ENCODE measurements at regions not wholly inside any gene's neighbourhood (a gene's known extent, or its start where the extent isn't known, plus 50 kb on each side); places are given as distances from the start of the nearest gene placed in this dataset.

- no peak for FAIRE-seq
Measured at GRCh38 chr12:107351713-107352112, 258.4 kb upstream of the CRY1 start.

GRCh38 chr12:107352347-107353081 lies 259.2 kb upstream of the CRY1 start:
- no peak for FAIRE-seq

DNA sequence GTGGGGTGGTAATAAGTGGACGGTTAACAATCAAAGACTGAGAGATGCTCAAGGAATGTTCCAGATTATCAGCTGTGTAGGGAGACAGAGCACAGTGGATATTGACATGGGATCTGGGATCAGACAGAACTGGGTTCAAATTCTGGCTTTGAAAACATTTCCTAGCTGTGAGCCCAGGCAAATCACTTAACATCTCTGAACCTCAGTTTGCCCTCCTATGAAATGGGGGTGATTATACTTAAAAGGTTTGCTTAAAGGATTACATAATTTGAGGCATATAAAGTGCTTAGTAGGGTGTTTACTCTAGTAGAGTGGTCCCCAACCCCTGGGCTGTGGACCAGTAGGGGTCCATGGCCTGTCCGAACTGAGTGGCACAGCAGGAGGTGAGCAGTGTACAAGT lies 260.0 kb upstream of the CRY1 start:
- no peak for FAIRE-seq

GRCh38 chr12:107355004-107355565 lies 261.7 kb upstream of the CRY1 start:
- no peak for FAIRE-seq

DNA sequence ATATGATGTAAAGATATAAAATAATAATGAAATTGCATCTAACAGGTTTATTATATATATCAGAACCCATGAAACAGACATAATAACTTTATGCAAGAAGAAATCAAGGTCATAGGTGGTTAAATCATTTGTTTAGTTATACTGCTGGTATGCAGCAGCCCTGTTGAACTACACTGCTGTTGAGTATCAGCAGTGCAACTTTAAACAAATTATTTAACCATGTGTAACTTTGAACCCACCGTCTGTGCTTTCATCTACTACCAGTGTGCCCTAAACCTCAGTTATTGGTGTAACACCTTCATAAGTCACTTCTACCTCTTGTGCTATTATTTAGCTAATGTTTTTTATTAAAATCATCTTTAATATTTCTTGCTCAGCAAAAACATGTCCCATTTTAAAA lies 262.3 kb upstream of the CRY1 start:
- no peak for FAIRE-seq

DNA sequence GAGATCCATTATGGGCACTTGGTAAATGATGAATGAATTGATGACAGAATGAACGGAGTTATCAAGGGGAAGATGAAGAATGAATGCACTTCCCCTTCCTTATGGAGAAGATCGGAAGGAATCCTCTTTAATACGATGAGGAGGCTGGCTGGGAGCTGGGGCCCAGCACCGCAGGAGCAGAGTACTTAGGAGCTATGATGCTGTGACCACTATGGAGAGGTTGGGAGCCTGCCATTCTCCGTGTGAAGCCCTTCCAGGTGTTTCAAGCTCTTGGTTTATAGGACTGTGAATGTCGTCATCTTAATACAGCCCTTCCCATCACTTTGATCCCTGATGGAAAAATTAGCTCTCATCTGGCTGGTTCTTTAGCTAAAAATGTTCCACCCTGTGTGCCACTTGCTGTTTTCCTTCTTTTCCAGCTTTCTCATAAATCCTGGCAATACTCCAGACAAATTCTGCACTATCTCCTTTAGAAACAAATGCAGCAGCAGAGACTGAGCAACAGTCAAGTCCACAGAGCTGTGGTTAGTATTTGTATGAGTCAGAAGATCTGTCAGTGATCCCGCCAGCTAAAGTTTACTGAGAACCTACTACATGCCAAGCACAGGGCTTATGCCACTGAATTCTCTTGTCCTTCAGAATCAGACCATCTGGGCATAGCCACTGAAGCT lies 263.1 kb upstream of the CRY1 start:
- no peak for FAIRE-seq

- no peak for FAIRE-seq
Measured at GRCh38 chr12:107356937-107357295, 263.6 kb upstream of the CRY1 start.

GRCh38 chr12:107359382-107359781 lies 266.0 kb upstream of the CRY1 start:
- FAIRE-seq: no peak

DNA sequence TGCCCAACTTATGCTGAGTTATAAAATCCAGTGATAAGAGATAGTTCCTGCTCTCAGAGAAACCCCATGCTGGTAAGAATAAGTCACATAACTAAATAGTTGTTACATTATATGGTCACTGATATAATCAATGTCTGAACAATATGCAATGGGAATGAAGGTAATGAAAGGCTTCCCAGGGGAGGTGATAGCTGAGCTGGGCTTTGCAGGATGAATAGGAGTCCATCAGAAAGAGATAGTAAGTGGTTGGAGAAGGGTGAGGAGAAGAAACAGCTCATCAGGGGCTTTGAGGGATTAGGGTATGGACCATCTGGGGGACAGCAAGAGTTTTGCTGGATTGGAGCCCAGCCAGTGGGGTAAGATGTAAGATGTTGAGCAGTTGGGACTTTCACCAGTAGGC lies 266.7 kb upstream of the CRY1 start:
- no peak for FAIRE-seq

DNA sequence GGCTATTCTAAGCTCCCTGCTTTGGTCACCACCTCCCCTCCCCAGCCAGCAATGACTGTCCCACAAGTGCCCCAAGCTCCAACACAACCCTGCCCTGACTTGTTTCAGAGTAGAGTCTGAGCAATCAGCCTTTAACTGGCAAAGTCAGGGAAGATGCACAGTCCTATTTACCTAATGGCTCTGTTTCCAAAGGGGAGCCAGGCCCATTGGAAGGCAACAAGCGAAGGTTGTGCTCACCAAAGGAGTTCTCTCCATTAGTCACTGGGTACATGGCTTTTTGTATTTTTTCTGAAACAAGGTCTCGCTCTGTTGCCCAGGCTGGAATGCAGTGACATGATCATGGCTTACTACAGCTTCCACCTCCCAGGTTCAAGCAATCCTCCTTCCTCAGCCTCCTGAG lies 267.1 kb upstream of the CRY1 start:
- no peak for FAIRE-seq

DNA sequence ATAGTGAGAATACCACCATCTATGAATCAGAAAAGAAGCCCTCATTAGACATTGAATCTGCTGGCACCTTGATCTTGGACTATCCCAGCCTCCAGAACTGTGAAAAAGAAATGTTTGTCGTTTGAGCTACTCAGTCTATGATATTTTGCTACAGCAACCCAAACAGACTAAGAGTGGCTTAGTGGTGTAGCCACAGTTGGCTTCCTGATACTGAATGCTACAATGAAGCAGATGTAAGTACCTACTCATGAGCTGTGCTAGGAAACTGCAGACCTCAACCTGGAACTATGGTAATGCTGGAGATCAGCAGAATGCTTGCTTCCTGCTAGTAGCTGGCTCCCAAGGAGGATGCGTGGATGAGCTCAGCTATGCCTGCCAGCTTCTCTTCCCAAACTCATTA lies 268.6 kb upstream of the CRY1 start:
- no peak for FAIRE-seq

DNA sequence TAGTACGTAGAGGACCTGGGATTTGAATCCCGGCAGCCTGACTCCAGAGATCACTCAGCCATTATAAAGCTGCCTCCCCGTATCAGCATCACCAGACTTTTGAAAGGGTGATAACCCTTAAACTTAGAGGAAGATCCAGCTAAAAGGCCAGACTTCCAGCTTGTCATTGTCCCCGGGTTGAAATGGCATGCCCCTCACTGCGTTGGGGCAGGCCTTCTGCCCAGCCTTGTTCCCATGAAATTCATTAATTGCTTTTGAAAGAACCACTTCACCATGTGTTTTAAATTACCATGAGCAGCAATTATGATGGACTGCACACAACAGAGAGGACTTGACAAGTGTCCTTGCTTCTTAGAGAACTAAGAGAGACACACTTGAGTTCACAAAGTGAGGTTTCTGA lies 269.6 kb upstream of the CRY1 start:
- no peak for FAIRE-seq

GRCh38 chr12:107364875-107365518 lies 271.6 kb upstream of the CRY1 start:
- no peak for FAIRE-seq

GRCh38 chr12:107365703-107366102 lies 272.4 kb upstream of the CRY1 start:
- FAIRE-seq: no peak

DNA sequence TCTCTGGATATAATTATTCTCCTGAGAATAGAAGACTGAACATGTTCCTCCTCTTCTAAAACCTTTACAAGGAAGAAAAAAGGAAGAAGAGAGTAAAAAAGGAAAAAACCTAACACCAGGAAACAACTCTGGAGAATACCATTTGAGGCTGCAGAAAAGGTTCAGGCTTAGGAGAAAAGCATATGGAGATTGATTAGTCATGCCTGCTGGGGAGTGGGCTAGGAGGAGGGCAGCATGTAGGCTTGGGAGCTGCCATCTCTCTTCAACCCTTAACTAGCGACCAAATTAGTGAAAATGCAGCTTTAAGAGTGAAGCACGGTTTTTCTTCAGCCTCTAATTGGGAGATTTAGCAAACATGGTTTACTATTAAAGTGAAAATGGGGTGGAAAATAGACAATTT lies 273.0 kb upstream of the CRY1 start:
- FAIRE-seq: no peak

- FAIRE-seq: no peak
Measured at GRCh38 chr12:107368586-107368985, 275.2 kb upstream of the CRY1 start.

- no peak for FAIRE-seq
Measured at GRCh38 chr12:107369006-107369405, 275.7 kb upstream of the CRY1 start.

- FAIRE-seq: no peak
Measured at GRCh38 chr12:107369679-107370078, 276.3 kb upstream of the CRY1 start.

- FAIRE-seq: no peak
Measured at GRCh38 chr12:107372229-107372658, 278.9 kb upstream of the CRY1 start.

DNA sequence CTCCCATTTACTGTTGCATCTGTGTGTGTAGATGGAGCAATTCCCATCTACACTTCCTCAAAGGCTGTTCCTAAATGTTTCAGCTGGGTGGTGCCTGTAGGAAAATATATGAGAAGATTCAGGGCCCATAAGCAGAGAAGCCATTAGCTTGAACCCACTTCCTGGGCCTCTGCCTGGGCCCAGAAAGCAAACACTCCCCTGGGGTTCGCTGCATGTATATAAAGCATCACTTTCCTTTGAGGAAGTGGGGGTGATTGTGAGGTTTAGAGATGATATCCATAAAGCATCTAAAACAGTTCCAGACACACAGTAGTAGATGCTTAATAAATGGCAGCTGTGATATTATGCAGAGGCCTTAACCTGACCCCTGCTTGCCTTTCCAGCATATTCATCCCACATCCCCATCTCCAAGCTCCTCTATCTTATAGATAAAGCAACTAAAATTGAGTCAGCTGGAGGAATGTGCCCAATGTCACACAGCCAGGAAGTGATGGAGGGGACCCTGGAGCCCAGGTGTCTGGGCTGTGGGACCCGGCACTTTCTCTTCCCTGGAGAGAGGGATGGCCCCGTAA lies 280.0 kb upstream of the CRY1 start:
- no peak for FAIRE-seq

DNA sequence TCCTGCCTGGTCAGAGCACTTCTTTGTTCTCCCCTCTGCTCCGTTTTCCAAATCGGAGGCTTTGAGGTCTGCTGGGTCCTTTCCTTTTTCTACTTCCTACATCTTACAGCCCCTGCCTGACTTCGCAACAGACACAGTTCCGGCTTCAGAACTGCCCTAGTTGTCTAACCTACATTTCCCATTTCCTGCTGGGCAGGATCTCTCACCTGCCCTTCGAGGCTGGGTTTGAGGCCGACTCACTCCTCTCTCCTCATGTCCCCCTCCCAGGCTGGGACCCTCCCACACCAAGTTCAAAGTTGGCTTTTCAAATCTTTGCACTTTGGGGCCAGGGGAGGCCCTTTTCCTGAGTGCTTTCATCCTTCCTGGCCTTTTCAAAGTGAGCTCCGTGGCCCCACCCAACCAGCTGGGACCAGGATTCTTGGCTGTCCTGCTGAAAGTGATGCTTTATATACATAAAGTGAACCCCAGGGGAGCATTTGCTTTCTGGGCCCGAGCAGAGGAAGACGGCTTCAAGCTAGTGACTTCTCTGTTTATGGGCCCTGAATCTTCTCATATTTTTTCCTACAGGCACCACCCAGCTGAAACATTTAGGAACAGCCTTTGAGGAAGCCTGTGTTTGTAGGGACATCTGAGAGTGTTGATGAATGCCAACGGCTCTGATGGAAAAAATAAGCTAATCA lies 281.0 kb upstream of the CRY1 start:
- no peak for FAIRE-seq

- FAIRE-seq: no peak
Measured at GRCh38 chr12:107375231-107375630, 281.9 kb upstream of the CRY1 start.

Data from islet of Langerhans (tissue), 1 donor.